HepG2 (cell line): ENCODE measurements at regions not wholly inside any gene's neighbourhood (a gene's known extent, or its start where the extent isn't known, plus 50 kb on each side); places are given as distances from the start of the nearest gene placed in this dataset.

Source experiments
- CBX5 ChIP-seq: sonication (generic); formaldehyde crosslinking; IDR thresholded peaks from 2 replicates; pipeline ENCODE4 v1.4.0; 2020; ENCODE audit warnings: missing genetic modification reagents, borderline replicate concordance
- GABPA ChIP-seq, 2 experiments: IDR thresholded peaks; 2 replicates each; pipeline ENCODE4 v1.6.1; 2011 to 2016; ENCODE audit warnings: low read depth in 2 of 2, low read length in 1 of 2, missing biosample characterization in 1 of 2, missing genetic modification characterization in 1 of 2
- IRF1 ChIP-seq: sonication (generic); formaldehyde crosslinking; IDR thresholded peaks from 2 replicates; pipeline ENCODE4 v1.4.0; 2020; ENCODE audit warnings: low read depth, mild to moderate bottlenecking, missing genetic modification reagents
- KAT2B ChIP-seq: fragments of 150-350 bp; IDR thresholded peaks from 2 replicates; pipeline ENCODE4 v1.6.1; 2014; ENCODE audit warnings: low read depth, low read length, borderline replicate concordance
- NFIC ChIP-seq: IDR thresholded peaks from 2 replicates; pipeline ENCODE4 v1.6.1; 2012; ENCODE audit warnings: mild to moderate bottlenecking, low read length, inconsistent platforms
- PRDM10 ChIP-seq: sonication (generic); formaldehyde crosslinking; IDR thresholded peaks from 2 replicates; pipeline ENCODE4 v1.4.0; 2020; ENCODE audit warnings: low read depth, missing genetic modification reagents
- SMC3 ChIP-seq: IDR thresholded peaks from 2 replicates; pipeline ENCODE4 v1.6.1; 2011; ENCODE audit warnings: low read length, improper control_type of control experiment
- ZFP36 ChIP-seq: fragments of 150-350 bp; IDR thresholded peaks from 2 replicates; pipeline ENCODE4 v1.6.1; 2018; ENCODE audit warnings: borderline replicate concordance, low read length, low read depth; ENCODE audit not compliant: partially characterized antibody
- ZMYM2 ChIP-seq: sonication (generic); formaldehyde crosslinking; IDR thresholded peaks from 2 replicates; pipeline ENCODE4 v1.8.0; 2022; ENCODE audit warnings: mild to moderate bottlenecking, missing genetic modification reagents
- ZMYM4 ChIP-seq: sonication (generic); formaldehyde crosslinking; IDR thresholded peaks from 2 replicates; pipeline ENCODE4 v1.8.1; 2023; ENCODE audit warnings: mild to moderate bottlenecking, missing genetic modification reagents
- ZNF274 ChIP-seq: sonication (generic); formaldehyde crosslinking; IDR thresholded peaks from 2 replicates; pipeline ENCODE4 v1.5.1; 2020; ENCODE audit warnings: mild to moderate bottlenecking, missing genetic modification reagents
- ZNF552 ChIP-seq: sonication (generic); formaldehyde crosslinking; IDR thresholded peaks from 2 replicates; pipeline ENCODE4 v1.9.0; 2022; ENCODE audit warnings: missing genetic modification reagents, mild to moderate bottlenecking, borderline replicate concordance
- TF ChIP-seq, protein P1 (sequence below): sonication (generic); formaldehyde crosslinking; IDR thresholded peaks from 2 replicates; pipeline ENCODE4 v1.5.0; 2020; ENCODE audit warnings: missing genetic modification reagents
- TF ChIP-seq, protein P2 (sequence below): sonication (generic); formaldehyde crosslinking; conservative IDR thresholded peaks from 2 replicates; pipeline ENCODE4 v1.8.1; 2023; ENCODE audit warnings: missing genetic modification reagents

DNA sequence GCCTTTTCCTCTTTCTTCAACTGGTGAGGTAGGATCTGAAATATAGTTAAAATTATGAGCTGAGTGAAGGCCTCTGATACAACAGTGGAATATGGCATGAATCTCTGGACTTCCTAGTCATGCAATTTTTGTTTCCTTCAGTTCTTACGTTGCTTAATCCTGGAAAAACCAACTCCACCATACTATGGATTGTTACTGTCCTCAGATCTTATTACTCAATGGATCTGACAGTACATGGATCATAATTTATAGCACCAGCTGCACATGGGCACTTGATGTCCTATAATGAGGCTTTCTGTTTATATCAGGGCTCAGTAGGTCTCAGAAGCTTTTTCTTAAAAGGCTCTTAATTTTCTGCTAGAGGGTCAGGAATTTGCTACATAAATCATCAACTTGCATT lies 1341.0 kb upstream of the EYS start:
- TF ChIP-seq ZMYM4 (no peak), KAT2B (no peak), ZMYM2 (CRISPR knock-in tag) (no peak), IRF1 (CRISPR knock-in tag) (no peak), NFIC (no peak), ZFP36 (no peak), ZNF274 (CRISPR knock-in tag) (no peak), SMC3 (no peak), ZNF552 (CRISPR knock-in tag) (no peak), GABPA (IDR thresholded peaks at IDR 0.05; ENCODE audit: low read depth, low read length) (no peak), GABPA (CRISPR knock-in tag; IDR thresholded peaks at IDR 0.05; ENCODE audit: low read depth) (no peak), PRDM10 (CRISPR knock-in tag) (no peak), CBX5 (CRISPR knock-in tag) (no peak)
- TF ChIP-seq, protein P1, sequence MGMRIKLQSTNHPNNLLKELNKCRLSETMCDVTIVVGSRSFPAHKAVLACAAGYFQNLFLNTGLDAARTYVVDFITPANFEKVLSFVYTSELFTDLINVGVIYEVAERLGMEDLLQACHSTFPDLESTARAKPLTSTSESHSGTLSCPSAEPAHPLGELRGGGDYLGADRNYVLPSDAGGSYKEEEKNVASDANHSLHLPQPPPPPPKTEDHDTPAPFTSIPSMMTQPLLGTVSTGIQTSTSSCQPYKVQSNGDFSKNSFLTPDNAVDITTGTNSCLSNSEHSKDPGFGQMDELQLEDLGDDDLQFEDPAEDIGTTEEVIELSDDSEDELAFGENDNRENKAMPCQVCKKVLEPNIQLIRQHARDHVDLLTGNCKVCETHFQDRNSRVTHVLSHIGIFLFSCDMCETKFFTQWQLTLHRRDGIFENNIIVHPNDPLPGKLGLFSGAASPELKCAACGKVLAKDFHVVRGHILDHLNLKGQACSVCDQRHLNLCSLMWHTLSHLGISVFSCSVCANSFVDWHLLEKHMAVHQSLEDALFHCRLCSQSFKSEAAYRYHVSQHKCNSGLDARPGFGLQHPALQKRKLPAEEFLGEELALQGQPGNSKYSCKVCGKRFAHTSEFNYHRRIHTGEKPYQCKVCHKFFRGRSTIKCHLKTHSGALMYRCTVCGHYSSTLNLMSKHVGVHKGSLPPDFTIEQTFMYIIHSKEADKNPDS (CRISPR knock-in tag), result no peak
- TF ChIP-seq, protein P2, sequence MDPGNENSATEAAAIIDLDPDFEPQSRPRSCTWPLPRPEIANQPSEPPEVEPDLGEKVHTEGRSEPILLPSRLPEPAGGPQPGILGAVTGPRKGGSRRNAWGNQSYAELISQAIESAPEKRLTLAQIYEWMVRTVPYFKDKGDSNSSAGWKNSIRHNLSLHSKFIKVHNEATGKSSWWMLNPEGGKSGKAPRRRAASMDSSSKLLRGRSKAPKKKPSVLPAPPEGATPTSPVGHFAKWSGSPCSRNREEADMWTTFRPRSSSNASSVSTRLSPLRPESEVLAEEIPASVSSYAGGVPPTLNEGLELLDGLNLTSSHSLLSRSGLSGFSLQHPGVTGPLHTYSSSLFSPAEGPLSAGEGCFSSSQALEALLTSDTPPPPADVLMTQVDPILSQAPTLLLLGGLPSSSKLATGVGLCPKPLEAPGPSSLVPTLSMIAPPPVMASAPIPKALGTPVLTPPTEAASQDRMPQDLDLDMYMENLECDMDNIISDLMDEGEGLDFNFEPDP (CRISPR knock-in tag), result no peak
